Hepatocyte (in vitro differentiated cells): ENCODE measurements at regions not wholly inside any gene's neighbourhood (a gene's known extent, or its start where the extent isn't known, plus 50 kb on each side); places are given as distances from the start of the nearest gene placed in this dataset.

Source experiments
- DNase-seq: peaks from one replicate; pipeline ENCODE4 v3.0.0-alpha.2; 2016; ENCODE audit warnings: low spot score
- H2AFZ ChIP-seq: fragments of 200-600 bp; sonication (generic); 2 replicates; pipeline ENCODE4 v1.6.0; 2016; ENCODE audit warnings: antibody characterized with exemption, mild to moderate bottlenecking
- H3K27ac ChIP-seq: fragments of 200-600 bp; sonication (generic); 2 replicates; pipeline ENCODE4 v1.5.1; 2016; ENCODE audit warnings: mild to moderate bottlenecking
- H3K27me3 ChIP-seq: fragments of 200-600 bp; sonication (generic); 2 replicates; pipeline ENCODE4 v1.6.1; 2016
- H3K36me3 ChIP-seq: fragments of 200-600 bp; sonication (generic); replicated peaks from 2 replicates; pipeline ENCODE4 v1.5.1; 2016; ENCODE audit warnings: low read depth; ENCODE audit not compliant: insufficient read depth
- H3K4me1 ChIP-seq: fragments of 200-600 bp; sonication (generic); 2 replicates; pipeline ENCODE4 v1.5.1; 2016; ENCODE audit warnings: mild to moderate bottlenecking, moderate library complexity; ENCODE audit not compliant: insufficient read depth
- H3K4me2 ChIP-seq: fragments of 200-600 bp; sonication (generic); 2 replicates; pipeline ENCODE4 v1.6.0; 2016
- H3K4me3 ChIP-seq: fragments of 200-600 bp; sonication (generic); 2 replicates; pipeline ENCODE4 v1.5.1; 2016; ENCODE audit warnings: mild to moderate bottlenecking
- H3K79me2 ChIP-seq: fragments of 200-600 bp; sonication (generic); 2 replicates; pipeline ENCODE4 v1.6.0; 2017; ENCODE audit warnings: mild to moderate bottlenecking
- H3K9me2 ChIP-seq: fragments of 200-600 bp; sonication (generic); replicated peaks from 2 replicates; pipeline ENCODE4 v1.6.0; 2017; ENCODE audit warnings: mild to moderate bottlenecking; ENCODE audit not compliant: insufficient read depth
- H3K9me3 ChIP-seq: fragments of 200-600 bp; sonication (generic); 2 replicates; pipeline ENCODE4 v1.5.1; 2016; ENCODE audit warnings: low read depth, mild to moderate bottlenecking
- H4K20me1 ChIP-seq: fragments of 200-600 bp; sonication (generic); 2 replicates; pipeline ENCODE4 v1.6.0; 2016; ENCODE audit warnings: mild to moderate bottlenecking; ENCODE audit not compliant: insufficient read depth, poor library complexity, severe bottlenecking
- CTCF ChIP-seq: fragments of 200-600 bp; sonication (generic); IDR thresholded peaks from 2 replicates; pipeline ENCODE4 v1.5.1; 2016; ENCODE audit warnings: antibody characterized with exemption, mild to moderate bottlenecking; ENCODE audit not compliant: poor library complexity
- EZH2 ChIP-seq: fragments of 200-600 bp; sonication (generic); IDR thresholded peaks from 2 replicates; pipeline ENCODE4 v1.6.1; 2016; ENCODE audit warnings: antibody characterized with exemption, mild to moderate bottlenecking, borderline replicate concordance
- EZH2phosphoT487 ChIP-seq: fragments of 200-600 bp; sonication (generic); IDR thresholded peaks from one replicate; pipeline ENCODE4 v1.6.1; 2018; ENCODE audit warnings: antibody characterized with exemption, mild to moderate bottlenecking, low read depth, moderate library complexity; ENCODE audit not compliant: unreplicated experiment, severe bottlenecking
- WGBS: methylation state at CpG from one replicate; pipeline ENCODE4 v1.1.6; 2016; ENCODE audit warnings: low lambda C conversion rate; ENCODE audit errors: missing lambda C conversion rate; 5-methylcytosine and 5-hydroxymethylcytosine counted together

GRCh38 chr7:52911326-52911725 lies 124.1 kb upstream of the POM121L12 start:
- Histone ChIP-seq H3K9me3 (no peaks in the 10 kb centered on the region), H3K27ac (no peak overlapping the region), H3K27me3 (no peaks in the 10 kb centered on the region), H4K20me1 (no peaks in the 10 kb centered on the region), H3K4me2 (no peak overlapping the region), H3K4me1 (no peaks in the 10 kb centered on the region), H3K9me2 (no peaks in the 10 kb centered on the region), H2AFZ (no peak overlapping the region), H3K36me3 (no peaks in the 10 kb centered on the region), H3K79me2 (no peaks in the 10 kb centered on the region), H3K4me3 (no peak overlapping the region)
- TF ChIP-seq EZH2phosphoT487: no peak
- no peak for TF ChIP-seq CTCF
- TF ChIP-seq EZH2: no peak
- DNase-seq: no peak
- WGBS: 91% methylated on average over 7 of the region's 7 CpGs

GRCh38 chr7:52909935-52910334 lies 125.5 kb upstream of the POM121L12 start:
- Histone ChIP-seq H3K9me2 (no peaks in the 10 kb centered on the region), H3K4me1 (no peaks in the 10 kb centered on the region), H3K27me3 (no peaks in the 10 kb centered on the region), H3K9me3 (no peaks in the 10 kb centered on the region), H3K27ac (no peak overlapping the region), H3K79me2 (no peaks in the 10 kb centered on the region), H3K36me3 (no peaks in the 10 kb centered on the region), H4K20me1 (no peaks in the 10 kb centered on the region), H2AFZ (no peak overlapping the region), H3K4me3 (no peak overlapping the region), H3K4me2 (no peak overlapping the region)
- 81% methylated on average over 1 of the region's 1 CpG for WGBS
- TF ChIP-seq CTCF (no peak), EZH2 (no peak), EZH2phosphoT487 (no peak)
- DNase-seq: no peak

GRCh38 chr7:52909131-52909530 lies 126.3 kb upstream of the POM121L12 start:
- Histone ChIP-seq H3K4me2 (no peak overlapping the region), H4K20me1 (no peaks in the 10 kb centered on the region), H3K4me3 (no peak overlapping the region), H3K9me2 (no peaks in the 10 kb centered on the region), H2AFZ (no peak overlapping the region), H3K27me3 (no peaks in the 10 kb centered on the region), H3K79me2 (no peaks in the 10 kb centered on the region), H3K4me1 (no peaks in the 10 kb centered on the region), H3K27ac (no peak overlapping the region), H3K9me3 (no peaks in the 10 kb centered on the region), H3K36me3 (no peaks in the 10 kb centered on the region)
- DNase-seq: no peak
- TF ChIP-seq CTCF: no peak

GRCh38 chr7:52897713-52898112 lies 137.7 kb upstream of the POM121L12 start:
- H3K4me3 ChIP-seq: no peak overlapping the region
- no peak overlapping the region for H3K27ac ChIP-seq
- no peaks in the 10 kb centered on the region for H3K9me2 ChIP-seq
- H3K9me3 ChIP-seq: no peaks in the 10 kb centered on the region
- WGBS: 76% methylated on average over 5 of the region's 5 CpGs
- H4K20me1 ChIP-seq: no peaks in the 10 kb centered on the region
- H3K79me2 ChIP-seq: no peaks in the 10 kb centered on the region
- no peaks in the 10 kb centered on the region for H3K36me3 ChIP-seq
- peak; percentile 23 for DNase-seq
- no peaks in the 10 kb centered on the region for H3K4me1 ChIP-seq
- H2AFZ ChIP-seq: no peak overlapping the region
- TF ChIP-seq EZH2phosphoT487 (no peak), EZH2 (no peak), CTCF (no peak)
- no peak overlapping the region for H3K4me2 ChIP-seq
- no peaks in the 10 kb centered on the region for H3K27me3 ChIP-seq
